Heart left ventricle (tissue), 16 donors: ENCODE measurements at regions not wholly inside any gene's neighbourhood (a gene's known extent, or its start where the extent isn't known, plus 50 kb on each side); places are given as distances from the start of the nearest gene placed in this dataset.
"Not testable (repeated sequence)": the region's sequence is repeated elsewhere in the genome, so short reads cannot be mapped to it uniquely, and the experiment has no call there.

ENCODE experiments used
- ATAC-seq, 4 donors: fragments of 200-7000 bp; cut with Tn5 transposase; one replicate each; pipeline ENCODE4 v1.9.1; 2020 to 2022; ENCODE audit warnings: moderate library complexity in 4 of 4, mild to moderate bottlenecking in 3 of 4, moderate number of reproducible peaks in 1 of 4
- DNase-seq, 5 donors: peaks; one replicate each; pipeline ENCODE4 v3.0.0-alpha.2; 2020
- H3K27ac ChIP-seq, 12 donors: fragments of 200-600 bp; sonication (generic) in 4 of 12; one replicate each; pipeline versions ENCODE4 v1.5.0 to v1.8.0; 2016 to 2022; ENCODE audit warnings: mild to moderate bottlenecking in 2 of 12
- H3K27me3 ChIP-seq, 9 donors: fragments of 200-600 bp; sonication (generic) in 2 of 9; one replicate each; pipeline versions ENCODE4 v1.5.1 to v1.8.0; 2016 to 2022; ENCODE audit warnings: mild to moderate bottlenecking in 3 of 9
- H3K36me3 ChIP-seq, 9 donors: fragments of 200-600 bp; sonication (generic) in 2 of 9; one replicate each; pipeline versions ENCODE4 v1.5.0 to v1.8.0; 2018 to 2022; ENCODE audit warnings: mild to moderate bottlenecking in 2 of 9
- H3K4me1 ChIP-seq, 12 donors: fragments of 200-600 bp; sonication (generic) in 4 of 12; one replicate each; pipeline versions ENCODE4 v1.5.0 to v1.8.0; 2016 to 2022; ENCODE audit warnings: mild to moderate bottlenecking in 3 of 12
- H3K4me3 ChIP-seq, 12 donors: fragments of 200-600 bp; sonication (generic) in 4 of 12; one replicate each; pipeline versions ENCODE4 v1.5.0 to v1.8.0; 2017 to 2022; ENCODE audit warnings: mild to moderate bottlenecking in 9 of 12, moderate library complexity in 4 of 12
- H3K9me3 ChIP-seq, 12 donors: fragments of 200-600 bp; sonication (generic) in 4 of 12; one replicate each; pipeline versions ENCODE4 v1.5.0 to v1.8.0; 2016 to 2022; ENCODE audit warnings: mild to moderate bottlenecking in 1 of 12
- POLR2A ChIP-seq, 2 donors: fragments of 450-650 bp; IDR thresholded peaks; one replicate each; pipeline ENCODE4 v1.6.1; 2017; ENCODE audit warnings: antibody characterized with exemption in 2 of 2, mild to moderate bottlenecking in 2 of 2, moderate library complexity in 2 of 2
- WGBS, 4 donors: extraction: QIAGEN DNeasy Blood & Tissue Kit in 2 of 4; methylation state at CpG; one replicate each; pipeline versions ENCODE4 v1.1.5 to v1.1.7; 2013 to 2018; 5-methylcytosine and 5-hydroxymethylcytosine counted together
- intact Hi-C, 10 donors: fragments of 100-400 bp; cut with DNase I; formaldehyde crosslinking; loops; one replicate each; pipeline versions ENCODE4 v1.11.1 to v1.14.2; 2022
- TF ChIP-seq, protein P1 (sequence below), 12 donors: fragments of 200-600 bp; sonication (generic) in 4 of 12; IDR thresholded peaks; one replicate each; pipeline versions ENCODE4 v1.5.0 to v1.8.0; 2018 to 2022; ENCODE audit warnings: antibody characterized with exemption in 12 of 12, mild to moderate bottlenecking in 5 of 12
- donor health status: ischemic (EF 13 %, LVEDD 7.1; RV severe dilation, severe dysfunction).
- donor health status: healthy with polysubstance abuse.
- donor health status: DM: no; HTN: yes; CAD: no.
- donor health status: DM: no; HTN: no; CAD: no.
- donor health status: ischemic (EF 25% LVEDD 6.9; RV normal size, moderate dysfunction).
- donor health status: ischemic (EF 25% LVEDD 5.7; RV mildly dilated, moderate dysfunction).
- donor health status: healthy.
- donor health status: DM: yes; HTN: yes; CAD: no.
- donor health status: ischemic (EF 35%, LVEDD 5.7; RV mildly dilated, moderate dysfunction).
- donor health status: nonischemic (EF 11% LVEDD 7.7; RV severe dilation, severe dysfunction).
- donor health status: DM: yes; HTN: yes; CAD: no.
- donor health status: PGD.
- donor health status: ischemic (EF 29% LVEDD 5.4; RV normal size, mild dysfunction).
- donor health status: nonischemic (EF 23%, LVEDD 6.1; RV moderate dilation, normal function).

DNA sequence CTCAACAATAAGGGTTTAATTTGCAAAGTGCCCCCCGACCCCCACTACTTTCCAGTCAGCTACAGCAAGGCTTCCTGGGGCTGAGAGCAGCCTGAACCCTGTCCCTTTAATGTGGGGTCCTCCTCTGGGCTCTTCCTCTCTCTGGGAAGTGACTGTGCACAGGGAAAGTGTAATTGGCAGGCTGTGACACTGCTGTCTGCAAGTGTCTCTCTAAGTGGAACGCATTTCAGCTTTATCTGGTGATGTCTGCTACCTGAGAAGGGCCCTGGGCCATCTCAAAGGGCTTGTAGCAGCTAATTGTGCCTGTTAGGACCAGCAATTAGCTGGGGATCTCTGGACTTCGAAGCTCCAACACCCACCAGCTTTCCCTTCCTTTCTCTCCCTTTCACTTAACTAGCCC lies 406.6 kb downstream of the TSHZ3 start:
- Histone ChIP-seq H3K4me3 (no peak overlapping the region), H3K36me3 (no peaks in the 10 kb centered on the region), H3K27ac (no peak overlapping the region), H3K9me3 (peaks cover 0 to 8% (median 0%) of the 10 kb centered on the region in 12 donors), H3K4me1 (no peaks in the 10 kb centered on the region), H3K27me3 (peaks cover 0 to 14% (median 5%) of the 10 kb centered on the region in 9 donors)
- no peak for DNase-seq
- TF ChIP-seq POLR2A (IDR thresholded peaks at IDR 0.05): no peak
- TF ChIP-seq, protein P1, sequence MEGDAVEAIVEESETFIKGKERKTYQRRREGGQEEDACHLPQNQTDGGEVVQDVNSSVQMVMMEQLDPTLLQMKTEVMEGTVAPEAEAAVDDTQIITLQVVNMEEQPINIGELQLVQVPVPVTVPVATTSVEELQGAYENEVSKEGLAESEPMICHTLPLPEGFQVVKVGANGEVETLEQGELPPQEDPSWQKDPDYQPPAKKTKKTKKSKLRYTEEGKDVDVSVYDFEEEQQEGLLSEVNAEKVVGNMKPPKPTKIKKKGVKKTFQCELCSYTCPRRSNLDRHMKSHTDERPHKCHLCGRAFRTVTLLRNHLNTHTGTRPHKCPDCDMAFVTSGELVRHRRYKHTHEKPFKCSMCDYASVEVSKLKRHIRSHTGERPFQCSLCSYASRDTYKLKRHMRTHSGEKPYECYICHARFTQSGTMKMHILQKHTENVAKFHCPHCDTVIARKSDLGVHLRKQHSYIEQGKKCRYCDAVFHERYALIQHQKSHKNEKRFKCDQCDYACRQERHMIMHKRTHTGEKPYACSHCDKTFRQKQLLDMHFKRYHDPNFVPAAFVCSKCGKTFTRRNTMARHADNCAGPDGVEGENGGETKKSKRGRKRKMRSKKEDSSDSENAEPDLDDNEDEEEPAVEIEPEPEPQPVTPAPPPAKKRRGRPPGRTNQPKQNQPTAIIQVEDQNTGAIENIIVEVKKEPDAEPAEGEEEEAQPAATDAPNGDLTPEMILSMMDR (IDR thresholded peaks at IDR 0.05): no peak
- ATAC-seq: no peak
- intact Hi-C loops: no loop called here
- 26 to 27% (median 27%) methylated on average over 3 of the region's 3 CpGs for WGBS, 4 donors

DNA sequence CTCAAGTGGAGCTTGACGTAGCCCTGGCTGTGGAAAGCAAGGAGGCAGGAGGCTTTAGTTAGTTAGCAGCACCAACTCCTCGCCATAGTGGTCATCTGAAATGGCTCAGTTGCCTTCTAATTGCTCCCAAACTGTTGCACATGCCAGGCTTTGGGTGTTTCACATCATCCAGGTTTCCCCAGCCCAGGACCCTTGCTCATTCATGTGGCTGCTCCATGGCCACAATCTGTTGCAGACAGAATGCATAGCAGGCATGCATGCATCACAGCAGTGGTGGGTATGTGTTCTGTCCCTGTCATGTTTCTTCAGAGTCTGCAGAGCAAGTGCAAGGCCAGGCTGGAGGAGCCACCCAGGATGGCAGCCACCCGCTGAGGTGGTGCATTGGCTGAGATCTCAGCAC lies 407.6 kb downstream of the TSHZ3 start:
- TF ChIP-seq, protein P1 (IDR thresholded peaks at IDR 0.05): no peak
- no peak for TF ChIP-seq POLR2A (IDR thresholded peaks at IDR 0.05)
- no peak for DNase-seq
- no peaks in the 10 kb centered on the region for H3K4me1 ChIP-seq
- 39 to 64% (median 53%) methylated on average over 3 of the region's 3 CpGs for WGBS, 4 donors
- intact Hi-C loops: no loop called here
- no peak overlapping the region for H3K27ac ChIP-seq
- peaks cover 0 to 17% (median 5%) of the 10 kb centered on the region in 9 donors for H3K27me3 ChIP-seq
- peaks cover 0 to 8% (median 0%) of the 10 kb centered on the region in 12 donors for H3K9me3 ChIP-seq
- ATAC-seq: no peak
- H3K36me3 ChIP-seq: no peaks in the 10 kb centered on the region
- H3K4me3 ChIP-seq: no peak overlapping the region

DNA sequence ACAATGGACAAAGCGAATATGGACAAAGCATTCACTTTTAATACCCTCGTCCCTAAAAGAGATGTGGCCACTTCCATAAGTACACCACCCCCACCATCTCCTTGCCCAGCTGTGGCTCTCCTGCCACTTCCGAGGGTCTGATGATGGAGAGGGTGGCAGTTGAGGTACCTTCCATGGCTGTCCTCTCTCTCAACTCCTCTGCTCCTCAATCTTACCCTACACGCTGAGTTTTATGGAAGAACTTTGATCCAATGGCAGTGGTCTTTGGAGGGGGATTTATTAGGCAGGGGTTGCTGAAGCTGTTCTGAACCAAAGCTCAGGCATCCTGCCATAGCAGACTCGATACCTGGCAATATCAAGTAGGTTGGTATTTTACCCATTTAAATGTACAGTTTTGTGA lies 413.0 kb downstream of the TSHZ3 start:
- WGBS, 4 donors: 73 to 82% (median 79%) methylated on average over 5 of the region's 5 CpGs
- intact Hi-C loops: no loop called here

DNA sequence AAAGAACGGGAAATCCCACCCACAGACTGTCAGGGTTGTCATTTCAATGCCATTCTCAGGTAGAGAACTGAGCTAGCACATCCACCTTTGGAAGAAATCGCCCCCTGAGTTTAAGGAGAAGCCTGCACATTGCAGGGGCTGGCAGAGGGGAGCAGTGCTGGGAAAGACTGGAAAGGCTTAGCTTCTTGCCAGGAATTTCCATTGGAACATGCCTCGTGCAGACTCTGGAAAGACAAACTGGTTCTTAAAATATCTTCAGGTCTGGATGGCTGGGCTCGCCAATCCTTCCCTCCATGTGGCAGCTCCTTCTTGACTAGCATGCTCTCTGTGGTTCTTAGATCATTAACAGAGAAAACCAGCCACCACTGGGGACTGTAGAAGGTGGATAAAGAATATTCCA lies 414.1 kb downstream of the TSHZ3 start:
- peaks cover 0 to 5% (median 0%) of the 10 kb centered on the region in 12 donors for H3K9me3 ChIP-seq
- no peak overlapping the region for H3K4me3 ChIP-seq
- DNase-seq: no peak
- H3K27ac ChIP-seq: no peak overlapping the region
- H3K4me1 ChIP-seq: no peaks in the 10 kb centered on the region
- 27 to 38% (median 34%) methylated on average over 4 of the region's 4 CpGs for WGBS, 4 donors
- ATAC-seq: no peak
- no peaks in the 10 kb centered on the region for H3K36me3 ChIP-seq
- TF ChIP-seq POLR2A (IDR thresholded peaks at IDR 0.05): no peak
- TF ChIP-seq, protein P1 (IDR thresholded peaks at IDR 0.05): no peak
- intact Hi-C loops: no loop called here
- peaks cover 0 to 8% (median 0%) of the 10 kb centered on the region in 9 donors for H3K27me3 ChIP-seq

More for the DNA sequence above, 413.0 kb downstream of the TSHZ3 start:
- TF ChIP-seq POLR2A (IDR thresholded peaks at IDR 0.05): no peak
- TF ChIP-seq, protein P1 (IDR thresholded peaks at IDR 0.05): no peak
- H3K9me3 ChIP-seq: peaks cover 0 to 8% (median 0%) of the 10 kb centered on the region in 12 donors
- peaks cover 0 to 8% (median 2%) of the 10 kb centered on the region in 9 donors for H3K27me3 ChIP-seq
- no peaks in the 10 kb centered on the region for H3K36me3 ChIP-seq
- no peak overlapping the region for H3K27ac ChIP-seq
- no peak for DNase-seq
- no peak overlapping the region for H3K4me3 ChIP-seq
- ATAC-seq: no peak
- H3K4me1 ChIP-seq: no peaks in the 10 kb centered on the region

DNA sequence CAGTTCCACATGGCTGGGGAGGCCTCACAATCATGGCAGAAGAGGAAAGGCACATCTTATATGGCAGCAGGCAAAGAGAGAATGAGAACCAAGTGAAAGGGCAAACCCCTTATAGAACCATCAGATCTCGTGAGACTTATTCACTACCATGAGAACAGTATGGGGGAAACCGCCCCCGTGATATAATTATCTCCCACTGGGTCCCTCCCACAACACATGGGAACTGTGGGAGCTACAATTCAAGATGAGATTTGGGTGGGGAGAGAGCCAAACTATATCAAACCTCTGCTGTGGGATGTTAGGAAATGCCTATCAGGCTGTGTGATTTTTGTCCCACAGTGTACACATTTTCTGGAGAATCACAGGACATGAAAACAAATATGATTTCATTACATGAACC lies 415.8 kb downstream of the TSHZ3 start:
- intact Hi-C loops, H3K4me1 ChIP-seq, H3K27ac ChIP-seq, DNase-seq, H3K4me3 ChIP-seq, ATAC-seq, H3K36me3 ChIP-seq, H3K27me3 ChIP-seq, H3K9me3 ChIP-seq: not testable (repeated sequence)
- WGBS, 4 donors: 65 to 80% (median 74%) methylated on average over 3 of the region's 3 CpGs
